Mucosa of gallbladder (tissue), 1 donor: ENCODE measurements at regions not wholly inside any gene's neighbourhood (a gene's known extent, or its start where the extent isn't known, plus 50 kb on each side); places are given as distances from the start of the nearest gene placed in this dataset.
"Not testable (repeated sequence)": the region's sequence is repeated elsewhere in the genome, so short reads cannot be mapped to it uniquely, and the experiment has no call there.

Source experiments
- DNase-seq: peaks from one replicate; pipeline ENCODE4 v3.0.0-alpha.2; 2020; ENCODE audit warnings: low spot score
- donor health status: DM: no; HTN: no; CAD: no.

- DNase-seq, result no peak
These were observed 61.3 kb upstream of the CASK start for GRCh38 chrX:41984628-41985027.

GRCh38 chrX:41982953-41983352 is 59.6 kb upstream of the CASK start:
- DNase-seq, result no peak

GRCh38 chrX:41981481-41982013 is 58.2 kb upstream of the CASK start:
- no peak for DNase-seq

- not testable (repeated sequence) for DNase-seq
These were observed 51.3 kb upstream of the CASK start for GRCh38 chrX:41974677-41975076.

GRCh38 chrX:41973208-41973607 is 49.9 kb upstream of the CASK start:
- no peak for DNase-seq
